H1 (cell line): ENCODE measurements at regions not wholly inside any gene's neighbourhood (a gene's known extent, or its start where the extent isn't known, plus 50 kb on each side); places are given as distances from the start of the nearest gene placed in this dataset.

Source experiments
- FOSL1 ChIP-seq: IDR thresholded peaks from 2 replicates; pipeline ENCODE4 v1.6.1; 2011; ENCODE audit warnings: mild to moderate bottlenecking, low read depth, low read length, moderate library complexity; ENCODE audit not compliant: insufficient read depth
- GABPA ChIP-seq: IDR thresholded peaks from 2 replicates; pipeline ENCODE4 v1.6.1; 2011; ENCODE audit warnings: mild to moderate bottlenecking, low read length, moderate library complexity, borderline replicate concordance; ENCODE audit not compliant: insufficient read depth
- GTF2F1 ChIP-seq: IDR thresholded peaks from 2 replicates; pipeline ENCODE4 v1.6.1; 2012; ENCODE audit warnings: low read depth, low read length, improper control_type of control experiment, borderline replicate concordance
- KDM1A ChIP-seq: fragments of 200-600, 300-600 bp; sonication (generic); IDR thresholded peaks from 2 replicates; pipeline ENCODE4 v1.7.1; 2016; ENCODE audit warnings: mild to moderate bottlenecking, low read length, borderline replicate concordance
- NANOG ChIP-seq: IDR thresholded peaks from 2 replicates; pipeline ENCODE4 v1.6.1; 2011; ENCODE audit warnings: low read length, low read depth, mild to moderate bottlenecking, inconsistent platforms; ENCODE audit not compliant: insufficient read depth, poor library complexity, severe bottlenecking
- PHF8 ChIP-seq: fragments of 200-600 bp; sonication (generic); conservative IDR thresholded peaks from 2 replicates; pipeline ENCODE4 v1.7.1; 2012; ENCODE audit warnings: low read depth, mild to moderate bottlenecking, inconsistent platforms, low read length, moderate library complexity
- POLR2AphosphoS5 ChIP-seq: IDR thresholded peaks from 2 replicates; pipeline ENCODE4 v1.6.1; 2011; ENCODE audit warnings: low read depth, low read length
- SUZ12 ChIP-seq: fragments of 200-600 bp; sonication (generic); IDR thresholded peaks from 2 replicates; pipeline ENCODE4 v1.6.1; 2012; ENCODE audit warnings: mild to moderate bottlenecking, inconsistent platforms, low read length, moderate library complexity, mixed read lengths
- YY1 ChIP-seq: IDR thresholded peaks from 2 replicates; pipeline ENCODE4 v1.6.1; 2011; ENCODE audit warnings: low read depth, mild to moderate bottlenecking, low read length

DNA sequence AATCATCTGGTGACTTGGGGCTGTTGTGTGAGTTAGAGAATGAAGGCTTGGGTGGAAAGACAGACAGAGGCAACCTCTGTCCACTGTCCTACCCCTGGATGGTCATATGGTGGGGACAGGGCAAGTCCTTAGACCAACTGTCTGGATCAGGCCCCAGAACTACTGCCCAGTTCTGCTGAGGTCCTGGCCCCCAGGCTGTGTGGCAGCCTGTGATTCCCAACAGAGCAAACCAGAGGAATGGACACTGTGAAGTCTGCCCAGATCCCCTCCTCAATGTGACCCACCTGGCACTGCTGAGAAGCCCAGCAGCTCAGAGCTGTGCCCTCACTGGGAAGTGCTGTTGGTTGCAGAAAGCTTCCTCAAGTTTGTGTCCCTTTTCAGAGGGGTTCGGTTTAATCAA lies 69.0 kb downstream of the GGTLC2 start (continued):
- TF ChIP-seq PHF8 (no peak), POLR2AphosphoS5 (no peak), SUZ12 (no peak), FOSL1 (no peak), GTF2F1 (no peak), YY1 (no peak), NANOG (no peak), GABPA (no peak), KDM1A (no peak)
